GM23338 (cell line): ENCODE measurements at regions not wholly inside any gene's neighbourhood (a gene's known extent, or its start where the extent isn't known, plus 50 kb on each side); places are given as distances from the start of the nearest gene placed in this dataset.

Source experiments
- ATAC-seq: fragments of 200-7000 bp; cut with Tn5 transposase; 3 replicates; pipeline ENCODE4 v1.9.1; 2020
- DNase-seq: peaks from one replicate; pipeline ENCODE4 v3.0.0-alpha.2; 2015; ENCODE audit warnings: low spot score
- H2AFZ ChIP-seq: fragments of 200-600 bp; sonication (generic); 2 replicates; pipeline ENCODE4 v1.8.0; 2016; ENCODE audit warnings: antibody characterized with exemption, mild to moderate bottlenecking, moderate library complexity
- H3F3A ChIP-seq: fragments of 200-600 bp; sonication (generic); replicated peaks from 2 replicates; pipeline ENCODE4 v1.8.0; 2017; ENCODE audit warnings: antibody characterized with exemption, mixed run types, low read depth
- H3K27ac ChIP-seq: fragments of 200-600 bp; sonication (generic); 2 replicates; pipeline ENCODE4 v1.6.1; 2016; ENCODE audit warnings: low read depth
- H3K27me3 ChIP-seq: fragments of 200-600 bp; sonication (generic); 2 replicates; pipeline ENCODE4 v1.8.0; 2016; ENCODE audit warnings: mild to moderate bottlenecking, mixed run types, moderate library complexity; ENCODE audit not compliant: insufficient read depth
- H3K36me3 ChIP-seq: fragments of 200-600 bp; sonication (generic); 2 replicates; pipeline ENCODE4 v1.8.0; 2016; ENCODE audit warnings: mild to moderate bottlenecking; ENCODE audit not compliant: insufficient read depth
- H3K4me1 ChIP-seq: fragments of 200-600 bp; sonication (generic); 2 replicates; pipeline ENCODE4 v1.8.0; 2016; ENCODE audit warnings: mild to moderate bottlenecking, moderate library complexity; ENCODE audit not compliant: insufficient read depth
- H3K4me2 ChIP-seq: fragments of 200-600 bp; sonication (generic); 2 replicates; pipeline ENCODE4 v1.7.1; 2017; ENCODE audit warnings: mixed run types
- H3K4me3 ChIP-seq: fragments of 200-600 bp; sonication (generic); 2 replicates; pipeline ENCODE4 v1.6.1; 2016; ENCODE audit warnings: mixed run types
- H3K79me2 ChIP-seq: fragments of 200-600 bp; sonication (generic); replicated peaks from 2 replicates; pipeline ENCODE4 v1.8.0; 2017; ENCODE audit warnings: mild to moderate bottlenecking; ENCODE audit not compliant: insufficient read depth
- H3K9me2 ChIP-seq: fragments of 200-600 bp; sonication (generic); 2 replicates; pipeline ENCODE4 v1.8.0; 2017; ENCODE audit not compliant: insufficient read depth
- H4K20me1 ChIP-seq: fragments of 200-600 bp; sonication (generic); replicated peaks from 2 replicates; pipeline ENCODE4 v1.8.0; 2017; ENCODE audit warnings: mild to moderate bottlenecking; ENCODE audit not compliant: insufficient read depth
- H3K27ac Mint-ChIP-seq: 2 replicates; pipeline ENCODE4 v1.8.0; 2020; ENCODE audit warnings: inconsistent platforms, mild to moderate bottlenecking, moderate library complexity, mixed read lengths
- H3K27me3 Mint-ChIP-seq: 3 replicates; pipeline ENCODE4 v1.8.0; 2022; ENCODE audit warnings: low read depth, mild to moderate bottlenecking, moderate library complexity, mixed read lengths, inconsistent platforms; ENCODE audit not compliant: insufficient read depth, poor library complexity
- H3K36me3 Mint-ChIP-seq: 3 replicates; pipeline ENCODE4 v1.8.0; 2021; ENCODE audit warnings: low read depth, mild to moderate bottlenecking, inconsistent platforms, moderate library complexity, mixed read lengths
- H3K4me1 Mint-ChIP-seq: 3 replicates; pipeline ENCODE4 v1.8.0; 2020; ENCODE audit warnings: mild to moderate bottlenecking, inconsistent platforms, mixed read lengths
- H3K4me3 Mint-ChIP-seq: 3 replicates; pipeline ENCODE4 v1.8.0; 2021; ENCODE audit warnings: moderate library complexity, mild to moderate bottlenecking, inconsistent platforms, mixed read lengths
- H3K9me3 Mint-ChIP-seq: 3 replicates; pipeline ENCODE4 v1.8.0; 2020; ENCODE audit warnings: moderate library complexity, mild to moderate bottlenecking, inconsistent platforms, mixed read lengths
- CREB1 ChIP-seq: fragments of 250-450 bp; sonication (Bioruptor Pico); IDR thresholded peaks from 2 replicates; pipeline ENCODE4 v1.5.0; 2020; ENCODE audit warnings: low read depth, mild to moderate bottlenecking, moderate library complexity
- EZH2 ChIP-seq: fragments of 200-600 bp; sonication (generic); IDR thresholded peaks from one replicate; pipeline ENCODE4 v1.8.0; 2017; ENCODE audit warnings: antibody characterized with exemption, mild to moderate bottlenecking, low read depth; ENCODE audit not compliant: unreplicated experiment
- EZH2phosphoT487 ChIP-seq: fragments of 200-600 bp; sonication (generic); IDR thresholded peaks from one replicate; pipeline ENCODE4 v1.8.1; 2018; ENCODE audit warnings: antibody characterized with exemption; ENCODE audit not compliant: unreplicated experiment
- JUNB ChIP-seq: IDR thresholded peaks from one replicate; pipeline ENCODE4 v1.6.1; 2016; ENCODE audit warnings: antibody characterized with exemption; ENCODE audit not compliant: unreplicated experiment
- ZNF114 ChIP-seq: fragments of 250-450 bp; sonication (Bioruptor Pico); IDR thresholded peaks from 2 replicates; pipeline ENCODE4 v1.5.0; 2020; ENCODE audit warnings: mild to moderate bottlenecking, moderate library complexity
- TF ChIP-seq, protein P1 (sequence below), 2 experiments: fragments of 200-600 bp in 1 of 2; sonication (generic) in 1 of 2; conservative IDR thresholded peaks; 2 replicates each; pipeline versions ENCODE4 v1.5.1 to v1.6.1; 2016 to 2017; ENCODE audit warnings: antibody characterized with exemption in 2 of 2, low read depth in 2 of 2, mild to moderate bottlenecking in 2 of 2, moderate library complexity in 1 of 2
- TF ChIP-seq, protein P2 (sequence below): IDR thresholded peaks from 2 replicates; pipeline ENCODE4 v1.6.1; 2016; ENCODE audit warnings: antibody characterized with exemption
- TF ChIP-seq, protein P3 (sequence below): fragments of 250-450 bp; sonication (Bioruptor Pico); IDR thresholded peaks from 2 replicates; pipeline ENCODE4 v1.5.0; 2020; ENCODE audit warnings: mild to moderate bottlenecking, moderate library complexity
- TF ChIP-seq, protein P4 (sequence below): IDR thresholded peaks from one replicate; pipeline ENCODE4 v1.6.1; 2018; ENCODE audit warnings: antibody characterized with exemption; ENCODE audit not compliant: unreplicated experiment

DNA sequence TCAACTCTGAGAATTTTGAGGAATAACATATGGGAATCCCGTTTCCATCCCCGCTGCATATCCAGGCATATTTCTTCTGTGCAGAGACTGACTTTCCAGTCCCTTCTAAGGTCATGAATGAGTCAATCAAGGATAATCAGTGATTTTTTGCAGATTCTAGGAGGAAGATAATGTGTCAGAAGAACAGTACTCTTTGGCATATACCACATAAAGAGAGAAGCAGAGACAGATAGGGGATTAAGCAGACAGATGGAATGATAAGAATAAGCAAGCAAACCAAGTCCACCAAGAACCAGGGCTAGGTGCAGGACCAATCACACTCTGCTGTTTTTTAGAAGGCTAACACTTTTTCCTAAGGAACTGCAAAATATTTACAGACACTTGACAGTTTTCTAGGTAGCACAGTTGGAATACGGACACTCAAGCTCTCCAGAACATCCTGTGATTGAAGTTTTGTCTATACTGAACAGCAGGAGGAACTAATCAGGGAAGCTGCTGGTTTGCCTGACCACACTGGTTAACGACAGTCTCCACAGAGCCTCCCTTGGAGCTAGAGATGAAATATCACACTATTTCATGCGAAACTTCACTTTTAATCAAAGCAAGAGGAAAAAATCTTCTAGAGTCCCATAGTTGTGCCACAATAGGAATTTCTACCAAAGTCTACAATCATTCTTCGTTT, 450.0 kb upstream of the KCNMB2 start (continued):
- TF ChIP-seq, protein P1, sequence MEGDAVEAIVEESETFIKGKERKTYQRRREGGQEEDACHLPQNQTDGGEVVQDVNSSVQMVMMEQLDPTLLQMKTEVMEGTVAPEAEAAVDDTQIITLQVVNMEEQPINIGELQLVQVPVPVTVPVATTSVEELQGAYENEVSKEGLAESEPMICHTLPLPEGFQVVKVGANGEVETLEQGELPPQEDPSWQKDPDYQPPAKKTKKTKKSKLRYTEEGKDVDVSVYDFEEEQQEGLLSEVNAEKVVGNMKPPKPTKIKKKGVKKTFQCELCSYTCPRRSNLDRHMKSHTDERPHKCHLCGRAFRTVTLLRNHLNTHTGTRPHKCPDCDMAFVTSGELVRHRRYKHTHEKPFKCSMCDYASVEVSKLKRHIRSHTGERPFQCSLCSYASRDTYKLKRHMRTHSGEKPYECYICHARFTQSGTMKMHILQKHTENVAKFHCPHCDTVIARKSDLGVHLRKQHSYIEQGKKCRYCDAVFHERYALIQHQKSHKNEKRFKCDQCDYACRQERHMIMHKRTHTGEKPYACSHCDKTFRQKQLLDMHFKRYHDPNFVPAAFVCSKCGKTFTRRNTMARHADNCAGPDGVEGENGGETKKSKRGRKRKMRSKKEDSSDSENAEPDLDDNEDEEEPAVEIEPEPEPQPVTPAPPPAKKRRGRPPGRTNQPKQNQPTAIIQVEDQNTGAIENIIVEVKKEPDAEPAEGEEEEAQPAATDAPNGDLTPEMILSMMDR (conservative IDR thresholded peaks at IDR 0.05; ENCODE audit: low read depth in 2 of 2), result no peak

DNA sequence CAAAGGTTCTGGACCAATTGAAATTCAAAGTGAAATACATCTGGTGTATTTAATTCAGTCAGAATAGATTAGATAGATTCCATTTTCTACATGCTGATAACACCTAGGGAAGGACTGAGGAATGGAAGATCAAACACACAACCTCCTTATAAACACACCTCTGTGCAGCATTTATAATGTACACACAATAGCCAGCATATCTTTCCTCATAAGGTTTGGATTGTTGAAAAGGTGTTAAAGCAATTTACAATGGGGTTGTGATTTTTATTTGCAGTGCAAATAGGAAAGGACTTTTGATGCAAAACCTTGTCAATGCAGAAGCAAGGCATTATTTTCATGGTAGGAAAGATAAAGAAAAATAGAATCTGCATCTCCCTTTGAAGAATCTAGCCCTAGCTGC, 448.9 kb upstream of the KCNMB2 start:
- Histone ChIP-seq H3K4me3 (no peak overlapping the region), H3K27ac (no peak overlapping the region), H3K4me1 (peaks cover 17% of the 10 kb centered on the region), H4K20me1 (no peaks in the 10 kb centered on the region), H3K4me2 (no peak overlapping the region), H3F3A (no peaks in the 10 kb centered on the region), H3K79me2 (no peaks in the 10 kb centered on the region), H3K27me3 (no peaks in the 10 kb centered on the region), H3K9me2 (peaks cover 8% of the 10 kb centered on the region; the same call in 1 of the 2 replicates), H3K36me3 (no peaks in the 10 kb centered on the region), H2AFZ (no peak overlapping the region)
- Mint-ChIP-seq H3K4me1 (peaks cover 35% of the 10 kb centered on the region), H3K27me3 (no peaks in the 10 kb centered on the region), H3K4me3 (no peak overlapping the region), H3K27ac (no peak overlapping the region), H3K36me3 (peaks cover 2% of the 10 kb centered on the region; the same call in 2 of the 3 replicates), H3K9me3 (peaks cover under 1% of the 10 kb centered on the region; the same call in 2 of the 3 replicates)
- ATAC-seq (no peak), DNase-seq (no peak)
- TF ChIP-seq, protein P1 (conservative IDR thresholded peaks at IDR 0.05; ENCODE audit: low read depth in 2 of 2), result no peak
- no peak for TF ChIP-seq EZH2
- TF ChIP-seq, protein P2, sequence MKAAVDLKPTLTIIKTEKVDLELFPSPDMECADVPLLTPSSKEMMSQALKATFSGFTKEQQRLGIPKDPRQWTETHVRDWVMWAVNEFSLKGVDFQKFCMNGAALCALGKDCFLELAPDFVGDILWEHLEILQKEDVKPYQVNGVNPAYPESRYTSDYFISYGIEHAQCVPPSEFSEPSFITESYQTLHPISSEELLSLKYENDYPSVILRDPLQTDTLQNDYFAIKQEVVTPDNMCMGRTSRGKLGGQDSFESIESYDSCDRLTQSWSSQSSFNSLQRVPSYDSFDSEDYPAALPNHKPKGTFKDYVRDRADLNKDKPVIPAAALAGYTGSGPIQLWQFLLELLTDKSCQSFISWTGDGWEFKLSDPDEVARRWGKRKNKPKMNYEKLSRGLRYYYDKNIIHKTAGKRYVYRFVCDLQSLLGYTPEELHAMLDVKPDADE, result no peak
- no peak for TF ChIP-seq EZH2phosphoT487
- no peak for TF ChIP-seq CREB1 (CRISPR knock-in tag)
- no peak for TF ChIP-seq ZNF114 (CRISPR knock-in tag)
- TF ChIP-seq JUNB, result no peak
- TF ChIP-seq, protein P3, sequence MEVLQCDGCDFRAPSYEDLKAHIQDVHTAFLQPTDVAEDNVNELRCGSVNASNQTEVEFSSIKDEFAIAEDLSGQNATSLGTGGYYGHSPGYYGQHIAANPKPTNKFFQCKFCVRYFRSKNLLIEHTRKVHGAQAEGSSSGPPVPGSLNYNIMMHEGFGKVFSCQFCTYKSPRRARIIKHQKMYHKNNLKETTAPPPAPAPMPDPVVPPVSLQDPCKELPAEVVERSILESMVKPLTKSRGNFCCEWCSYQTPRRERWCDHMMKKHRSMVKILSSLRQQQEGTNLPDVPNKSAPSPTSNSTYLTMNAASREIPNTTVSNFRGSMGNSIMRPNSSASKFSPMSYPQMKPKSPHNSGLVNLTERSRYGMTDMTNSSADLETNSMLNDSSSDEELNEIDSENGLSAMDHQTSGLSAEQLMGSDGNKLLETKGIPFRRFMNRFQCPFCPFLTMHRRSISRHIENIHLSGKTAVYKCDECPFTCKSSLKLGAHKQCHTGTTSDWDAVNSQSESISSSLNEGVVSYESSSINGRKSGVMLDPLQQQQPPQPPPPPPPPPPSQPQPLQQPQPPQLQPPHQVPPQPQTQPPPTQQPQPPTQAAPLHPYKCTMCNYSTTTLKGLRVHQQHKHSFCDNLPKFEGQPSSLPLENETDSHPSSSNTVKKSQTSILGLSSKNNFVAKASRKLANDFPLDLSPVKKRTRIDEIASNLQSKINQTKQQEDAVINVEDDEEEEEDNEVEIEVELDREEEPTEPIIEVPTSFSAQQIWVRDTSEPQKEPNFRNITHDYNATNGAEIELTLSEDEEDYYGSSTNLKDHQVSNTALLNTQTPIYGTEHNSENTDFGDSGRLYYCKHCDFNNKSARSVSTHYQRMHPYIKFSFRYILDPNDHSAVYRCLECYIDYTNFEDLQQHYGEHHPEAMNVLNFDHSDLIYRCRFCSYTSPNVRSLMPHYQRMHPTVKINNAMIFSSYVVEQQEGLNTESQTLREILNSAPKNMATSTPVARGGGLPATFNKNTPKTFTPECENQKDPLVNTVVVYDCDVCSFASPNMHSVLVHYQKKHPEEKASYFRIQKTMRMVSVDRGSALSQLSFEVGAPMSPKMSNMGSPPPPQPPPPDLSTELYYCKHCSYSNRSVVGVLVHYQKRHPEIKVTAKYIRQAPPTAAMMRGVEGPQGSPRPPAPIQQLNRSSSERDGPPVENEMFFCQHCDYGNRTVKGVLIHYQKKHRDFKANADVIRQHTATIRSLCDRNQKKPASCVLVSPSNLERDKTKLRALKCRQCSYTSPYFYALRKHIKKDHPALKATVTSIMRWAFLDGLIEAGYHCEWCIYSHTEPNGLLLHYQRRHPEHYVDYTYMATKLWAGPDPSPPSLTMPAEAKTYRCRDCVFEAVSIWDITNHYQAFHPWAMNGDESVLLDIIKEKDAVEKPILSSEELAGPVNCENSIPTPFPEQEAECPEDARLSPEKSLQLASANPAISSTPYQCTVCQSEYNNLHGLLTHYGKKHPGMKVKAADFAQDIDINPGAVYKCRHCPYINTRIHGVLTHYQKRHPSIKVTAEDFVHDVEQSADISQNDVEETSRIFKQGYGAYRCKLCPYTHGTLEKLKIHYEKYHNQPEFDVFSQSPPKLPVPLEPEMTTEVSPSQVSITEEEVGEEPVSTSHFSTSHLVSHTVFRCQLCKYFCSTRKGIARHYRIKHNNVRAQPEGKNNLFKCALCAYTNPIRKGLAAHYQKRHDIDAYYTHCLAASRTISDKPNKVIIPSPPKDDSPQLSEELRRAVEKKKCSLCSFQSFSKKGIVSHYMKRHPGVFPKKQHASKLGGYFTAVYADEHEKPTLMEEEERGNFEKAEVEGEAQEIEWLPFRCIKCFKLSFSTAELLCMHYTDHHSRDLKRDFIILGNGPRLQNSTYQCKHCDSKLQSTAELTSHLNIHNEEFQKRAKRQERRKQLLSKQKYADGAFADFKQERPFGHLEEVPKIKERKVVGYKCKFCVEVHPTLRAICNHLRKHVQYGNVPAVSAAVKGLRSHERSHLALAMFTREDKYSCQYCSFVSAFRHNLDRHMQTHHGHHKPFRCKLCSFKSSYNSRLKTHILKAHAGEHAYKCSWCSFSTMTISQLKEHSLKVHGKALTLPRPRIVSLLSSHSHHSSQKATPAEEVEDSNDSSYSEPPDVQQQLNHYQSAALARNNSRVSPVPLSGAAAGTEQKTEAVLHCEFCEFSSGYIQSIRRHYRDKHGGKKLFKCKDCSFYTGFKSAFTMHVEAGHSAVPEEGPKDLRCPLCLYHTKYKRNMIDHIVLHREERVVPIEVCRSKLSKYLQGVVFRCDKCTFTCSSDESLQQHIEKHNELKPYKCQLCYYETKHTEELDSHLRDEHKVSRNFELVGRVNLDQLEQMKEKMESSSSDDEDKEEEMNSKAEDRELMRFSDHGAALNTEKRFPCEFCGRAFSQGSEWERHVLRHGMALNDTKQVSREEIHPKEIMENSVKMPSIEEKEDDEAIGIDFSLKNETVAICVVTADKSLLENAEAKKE, result no peak
- TF ChIP-seq, protein P4, sequence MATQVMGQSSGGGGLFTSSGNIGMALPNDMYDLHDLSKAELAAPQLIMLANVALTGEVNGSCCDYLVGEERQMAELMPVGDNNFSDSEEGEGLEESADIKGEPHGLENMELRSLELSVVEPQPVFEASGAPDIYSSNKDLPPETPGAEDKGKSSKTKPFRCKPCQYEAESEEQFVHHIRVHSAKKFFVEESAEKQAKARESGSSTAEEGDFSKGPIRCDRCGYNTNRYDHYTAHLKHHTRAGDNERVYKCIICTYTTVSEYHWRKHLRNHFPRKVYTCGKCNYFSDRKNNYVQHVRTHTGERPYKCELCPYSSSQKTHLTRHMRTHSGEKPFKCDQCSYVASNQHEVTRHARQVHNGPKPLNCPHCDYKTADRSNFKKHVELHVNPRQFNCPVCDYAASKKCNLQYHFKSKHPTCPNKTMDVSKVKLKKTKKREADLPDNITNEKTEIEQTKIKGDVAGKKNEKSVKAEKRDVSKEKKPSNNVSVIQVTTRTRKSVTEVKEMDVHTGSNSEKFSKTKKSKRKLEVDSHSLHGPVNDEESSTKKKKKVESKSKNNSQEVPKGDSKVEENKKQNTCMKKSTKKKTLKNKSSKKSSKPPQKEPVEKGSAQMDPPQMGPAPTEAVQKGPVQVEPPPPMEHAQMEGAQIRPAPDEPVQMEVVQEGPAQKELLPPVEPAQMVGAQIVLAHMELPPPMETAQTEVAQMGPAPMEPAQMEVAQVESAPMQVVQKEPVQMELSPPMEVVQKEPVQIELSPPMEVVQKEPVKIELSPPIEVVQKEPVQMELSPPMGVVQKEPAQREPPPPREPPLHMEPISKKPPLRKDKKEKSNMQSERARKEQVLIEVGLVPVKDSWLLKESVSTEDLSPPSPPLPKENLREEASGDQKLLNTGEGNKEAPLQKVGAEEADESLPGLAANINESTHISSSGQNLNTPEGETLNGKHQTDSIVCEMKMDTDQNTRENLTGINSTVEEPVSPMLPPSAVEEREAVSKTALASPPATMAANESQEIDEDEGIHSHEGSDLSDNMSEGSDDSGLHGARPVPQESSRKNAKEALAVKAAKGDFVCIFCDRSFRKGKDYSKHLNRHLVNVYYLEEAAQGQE, result no peak
